GM19240 (cell line): ENCODE measurements at regions not wholly inside any gene's neighbourhood (a gene's known extent, or its start where the extent isn't known, plus 50 kb on each side); places are given as distances from the start of the nearest gene placed in this dataset.
"Not testable (repeated sequence)": the region's sequence is repeated elsewhere in the genome, so short reads cannot be mapped to it uniquely, and the experiment has no call there.

Source experiments
- DNase-seq: peaks from one replicate; pipeline ENCODE4 v3.0.0; 2011; ENCODE audit warnings: low spot score; ENCODE audit not compliant: insufficient read length

GRCh38 chr5:100249211-100249883 is 285.8 kb upstream of the FAM174A start:
- DNase-seq: no peak

- DNase-seq: no peak
These were observed 302.4 kb upstream of the FAM174A start for GRCh38 chr5:100232736-100233135.

GRCh38 chr5:100188778-100189177 is 346.4 kb upstream of the FAM174A start:
- DNase-seq: no peak

- DNase-seq: no peak
These were observed 346.8 kb upstream of the FAM174A start for GRCh38 chr5:100188339-100188738.

GRCh38 chr5:100186181-100186580 is 349.0 kb upstream of the FAM174A start:
- no peak for DNase-seq

GRCh38 chr5:100182402-100182801 is 352.8 kb upstream of the FAM174A start:
- no peak for DNase-seq

- no peak for DNase-seq
These were observed 359.8 kb upstream of the FAM174A start for GRCh38 chr5:100175346-100175745.

- no peak for DNase-seq
These were observed 369.9 kb upstream of the FAM174A start for GRCh38 chr5:100165309-100165708.

GRCh38 chr5:100161868-100162267 is 373.3 kb upstream of the FAM174A start:
- DNase-seq: no peak

- no peak for DNase-seq
These were observed 378.1 kb upstream of the FAM174A start for GRCh38 chr5:100157066-100157465.

- DNase-seq: no peak
These were observed 386.9 kb upstream of the FAM174A start for GRCh38 chr5:100148239-100148638.

GRCh38 chr5:100142607-100143006 is 392.6 kb upstream of the FAM174A start:
- DNase-seq: no peak

GRCh38 chr5:100131161-100131560 is 404.0 kb upstream of the FAM174A start:
- no peak for DNase-seq

GRCh38 chr5:100130307-100130706 is 404.9 kb upstream of the FAM174A start:
- no peak for DNase-seq

GRCh38 chr5:100119903-100120302 is 415.3 kb upstream of the FAM174A start:
- DNase-seq: no peak

GRCh38 chr5:100110497-100110896 is 424.7 kb upstream of the FAM174A start:
- DNase-seq: no peak

GRCh38 chr5:100108883-100109282 is 426.3 kb upstream of the FAM174A start:
- DNase-seq: no peak

- not testable (repeated sequence) for DNase-seq
These were observed 431.5 kb upstream of the FAM174A start for GRCh38 chr5:100103592-100104119.

- not testable (repeated sequence) for DNase-seq
These were observed 433.7 kb upstream of the FAM174A start for GRCh38 chr5:100101466-100101865.

- DNase-seq: not testable (repeated sequence)
These were observed 438.8 kb upstream of the FAM174A start for GRCh38 chr5:100096328-100096727.

GRCh38 chr5:100080703-100081102 is 454.5 kb upstream of the FAM174A start:
- not testable (repeated sequence) for DNase-seq

GRCh38 chr5:100079163-100079562 is 456.0 kb upstream of the FAM174A start:
- DNase-seq: not testable (repeated sequence)

- DNase-seq: not testable (repeated sequence)
These were observed 469.2 kb upstream of the FAM174A start for GRCh38 chr5:100066020-100066419.
